ELR (cell line): ENCODE measurements at regions not wholly inside any gene's neighbourhood (a gene's known extent, or its start where the extent isn't known, plus 50 kb on each side); places are given as distances from the start of the nearest gene placed in this dataset.

Experiments used
- DNase-seq: peaks from one replicate; pipeline ENCODE4 v3.0.0-alpha.2; 2015; ENCODE audit warnings: low read depth

DNA sequence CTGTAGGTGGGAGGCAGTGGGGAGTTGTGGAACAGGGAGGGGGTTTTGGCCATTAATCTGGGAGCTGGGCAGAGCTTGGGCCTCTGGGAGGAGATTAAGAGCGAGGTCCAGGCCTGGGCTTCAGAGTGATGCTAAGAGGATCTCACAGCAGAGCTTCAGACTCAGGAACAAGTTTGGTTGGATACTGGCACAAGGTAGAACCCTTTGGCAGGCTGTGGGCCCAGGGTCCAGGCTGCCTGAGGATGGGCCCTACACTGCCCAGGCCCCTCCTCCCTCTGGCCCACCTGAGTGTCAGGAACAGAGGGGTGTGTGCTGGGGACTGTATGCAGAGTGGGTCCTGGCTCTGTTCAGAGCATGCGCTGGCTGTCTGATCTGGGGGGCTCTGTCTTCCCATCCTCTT, 334.9 kb downstream of the CYP26B1 start:
- no peak for DNase-seq

- DNase-seq = no peak
Observed at GRCh38 chr2:71811726-71812125, 335.9 kb downstream of the CYP26B1 start.

- no peak for DNase-seq
Observed at GRCh38 chr2:71811157-71811556, 336.5 kb downstream of the CYP26B1 start.

GRCh38 chr2:71807581-71808451, 339.8 kb downstream of the CYP26B1 start:
- no peak for DNase-seq

DNA sequence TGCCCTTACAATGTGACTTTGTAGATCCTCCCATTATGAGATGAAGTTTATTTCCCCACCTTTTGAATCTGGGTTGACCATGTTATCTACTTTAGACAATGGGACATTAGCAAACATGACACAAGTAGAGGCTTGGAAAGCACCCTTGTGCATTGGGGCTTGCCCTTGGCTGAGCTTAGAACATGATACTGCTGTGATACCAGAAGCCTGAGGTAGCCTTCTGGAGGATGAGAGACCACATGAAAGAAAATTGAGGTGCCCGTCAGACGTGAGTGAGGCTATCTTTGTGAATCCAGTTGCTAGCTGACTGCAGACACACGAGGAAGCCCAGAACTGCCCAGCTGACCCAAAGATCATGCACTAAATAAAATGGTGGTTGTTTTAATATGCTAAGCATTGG, 341.2 kb downstream of the CYP26B1 start:
- DNase-seq = no peak

- DNase-seq = no peak
Observed at GRCh38 chr2:71804281-71804751, 343.3 kb downstream of the CYP26B1 start.

- no peak for DNase-seq
Observed at GRCh38 chr2:71803398-71803797, 344.3 kb downstream of the CYP26B1 start.

GRCh38 chr2:71802556-71802955, 345.1 kb downstream of the CYP26B1 start:
- DNase-seq = no peak

GRCh38 chr2:71801969-71802368, 345.7 kb downstream of the CYP26B1 start:
- peak; percentile 57 for DNase-seq

DNA sequence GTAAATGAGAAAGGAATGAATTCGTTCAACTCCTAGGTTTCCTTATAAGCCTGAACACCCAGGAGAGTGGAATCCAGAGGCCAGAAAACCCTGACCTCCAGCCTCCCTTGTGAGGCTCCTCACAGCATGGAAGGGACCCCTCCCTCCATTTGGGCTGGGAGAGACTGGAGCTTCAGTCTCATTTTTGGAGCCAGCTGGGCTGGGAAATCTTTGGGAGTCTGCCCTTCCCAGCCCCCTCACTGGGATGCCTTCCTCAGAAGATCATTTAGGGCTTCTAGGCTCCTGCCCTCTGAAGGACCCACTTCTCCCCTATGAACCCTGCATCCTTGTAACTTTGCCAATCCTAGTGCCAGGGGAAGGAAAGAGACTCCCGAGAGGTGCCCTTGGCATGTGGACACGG, 346.1 kb downstream of the CYP26B1 start:
- DNase-seq = no peak

DNA sequence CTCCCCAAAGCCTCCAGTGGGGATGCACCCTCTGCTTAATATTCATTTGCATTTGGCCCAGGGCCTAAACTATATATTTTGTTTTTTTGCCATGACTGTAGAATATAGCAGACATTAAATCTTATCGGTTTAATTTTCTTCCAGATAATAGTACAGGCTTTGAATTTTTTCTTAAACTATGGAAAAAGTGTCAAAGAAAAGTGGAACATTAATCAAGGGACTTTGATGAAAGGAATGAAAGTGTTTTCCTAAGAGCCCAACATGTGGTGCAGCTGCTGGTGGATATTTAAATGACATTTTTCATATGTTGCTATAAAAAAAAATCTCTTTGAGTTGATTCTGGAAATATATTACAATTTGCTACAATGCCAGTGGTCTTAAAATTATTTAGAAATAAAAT, 346.8 kb downstream of the CYP26B1 start:
- DNase-seq = no peak

DNA sequence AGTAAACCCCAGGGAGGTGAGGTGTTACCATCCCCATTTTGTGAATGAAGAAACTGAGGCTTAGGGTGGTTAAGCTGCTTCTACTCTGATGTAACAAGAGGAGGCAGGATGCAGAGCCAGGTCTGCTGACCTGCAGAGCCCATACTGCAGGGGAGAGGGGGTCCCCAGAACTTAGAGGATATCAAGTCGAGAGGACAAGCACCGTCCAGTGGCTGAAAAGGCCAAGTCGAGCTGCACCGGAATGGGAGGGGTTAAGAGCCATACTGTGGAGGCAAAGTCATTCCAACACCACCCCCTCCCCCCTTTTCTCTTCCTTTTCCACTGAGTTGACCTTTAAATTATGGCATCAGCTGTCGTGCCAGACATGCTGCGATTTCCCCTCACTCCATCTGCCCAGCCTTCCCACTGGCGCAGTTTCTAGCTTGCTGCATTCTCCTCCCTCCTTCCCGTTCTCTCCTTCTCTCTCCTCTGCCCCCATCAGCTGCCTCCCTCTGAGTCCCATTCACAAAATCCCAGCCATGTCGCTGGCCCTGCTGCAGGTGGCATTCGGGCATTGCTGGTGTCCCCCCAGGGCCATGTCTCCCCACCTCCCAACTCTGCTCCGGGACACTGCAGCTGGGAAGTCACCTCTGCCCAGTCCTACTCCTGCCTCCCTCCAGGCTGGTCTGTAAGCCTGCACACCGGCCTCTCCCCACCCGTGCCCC, 346.9 kb downstream of the DYSF start:
- DNase-seq = no peak

- DNase-seq = no peak
Observed at GRCh38 chr2:71799013-71799575, 345.7 kb downstream of the DYSF start.

GRCh38 chr2:71798266-71799012, 345.1 kb downstream of the DYSF start:
- DNase-seq = peak; percentile 61

DNA sequence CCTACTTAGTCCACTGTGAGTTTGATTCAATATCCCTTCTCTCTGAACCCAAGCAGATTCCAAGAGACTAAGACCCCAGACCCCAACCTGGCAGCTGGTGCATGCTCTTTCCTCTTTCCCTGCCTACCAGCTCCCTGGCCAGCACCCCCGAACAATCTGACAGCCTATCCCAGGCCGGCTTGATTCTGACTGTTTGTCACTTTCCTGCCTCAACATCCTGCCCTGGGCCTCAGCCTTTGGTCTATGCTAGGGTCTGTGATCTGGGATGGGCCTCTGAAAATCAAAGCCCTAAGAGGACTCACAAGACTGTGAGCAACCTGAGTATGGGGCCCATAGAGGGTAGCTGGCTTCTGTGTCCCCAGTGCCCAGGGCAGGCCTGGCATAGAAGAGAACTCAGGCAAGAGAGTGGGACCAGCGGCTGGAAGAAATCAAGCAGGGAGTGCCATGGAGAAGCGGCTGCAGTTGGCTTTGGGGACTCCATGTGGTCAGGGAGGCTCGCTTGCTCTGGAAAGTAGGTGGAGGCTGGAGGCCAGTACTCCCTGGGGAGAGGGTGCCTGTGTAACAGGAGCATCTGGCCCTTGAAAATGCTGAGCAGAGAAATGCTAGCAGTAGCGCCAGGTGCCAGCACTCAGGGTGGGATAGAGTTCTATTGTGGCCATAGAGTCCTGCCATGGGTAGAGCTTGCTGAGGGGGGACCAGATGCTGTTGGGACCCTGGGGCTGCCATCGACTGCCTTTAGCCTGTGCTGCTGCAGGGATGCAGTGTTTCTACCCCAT, 343.9 kb downstream of the DYSF start:
- DNase-seq = no peak

DNA sequence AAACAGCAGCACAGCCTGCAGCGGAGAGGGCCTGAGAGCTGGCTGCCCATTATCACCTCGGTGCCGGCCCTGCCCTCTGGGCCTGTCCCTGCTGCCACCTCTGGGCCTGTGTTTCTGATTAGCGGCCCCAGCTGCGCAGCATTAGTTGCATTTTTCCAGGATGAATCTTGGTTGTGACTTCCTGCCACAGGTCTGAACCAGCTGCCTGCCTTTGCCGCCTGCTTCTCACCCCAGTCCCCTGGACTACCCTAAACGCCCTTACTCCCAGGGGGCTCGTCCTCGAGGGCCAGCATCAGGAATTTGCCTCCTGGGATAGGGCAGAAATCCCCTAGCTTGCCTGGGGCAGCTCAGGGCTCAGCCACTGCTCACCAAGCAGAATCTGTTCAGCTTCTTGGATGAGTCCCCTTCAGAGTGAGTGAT, 342.8 kb downstream of the DYSF start:
- peak; percentile 71 for DNase-seq

GRCh38 chr2:71795486-71795885, 342.1 kb downstream of the DYSF start:
- no peak for DNase-seq

GRCh38 chr2:71794611-71795010, 341.2 kb downstream of the DYSF start:
- DNase-seq = no peak

DNA sequence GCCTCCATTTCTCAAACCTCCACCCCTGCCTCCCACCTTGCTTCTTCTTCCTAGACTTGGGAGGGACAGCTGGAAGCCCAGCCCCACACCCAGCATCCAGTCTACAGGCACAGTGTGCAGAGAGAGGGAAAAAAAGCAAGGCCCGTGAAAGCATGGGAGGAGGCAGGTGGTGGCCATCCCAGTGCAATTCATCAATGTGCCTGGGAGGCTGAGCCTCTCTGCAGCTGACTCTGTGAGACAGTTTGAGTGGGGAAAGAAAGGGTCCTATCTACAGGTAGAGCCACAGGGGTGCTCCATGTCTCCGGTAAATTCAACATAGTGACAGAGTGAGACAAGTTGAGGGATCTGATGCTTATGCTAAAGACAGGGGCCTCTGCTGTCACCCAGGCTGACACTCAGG, 340.6 kb downstream of the DYSF start:
- DNase-seq = no peak

DNA sequence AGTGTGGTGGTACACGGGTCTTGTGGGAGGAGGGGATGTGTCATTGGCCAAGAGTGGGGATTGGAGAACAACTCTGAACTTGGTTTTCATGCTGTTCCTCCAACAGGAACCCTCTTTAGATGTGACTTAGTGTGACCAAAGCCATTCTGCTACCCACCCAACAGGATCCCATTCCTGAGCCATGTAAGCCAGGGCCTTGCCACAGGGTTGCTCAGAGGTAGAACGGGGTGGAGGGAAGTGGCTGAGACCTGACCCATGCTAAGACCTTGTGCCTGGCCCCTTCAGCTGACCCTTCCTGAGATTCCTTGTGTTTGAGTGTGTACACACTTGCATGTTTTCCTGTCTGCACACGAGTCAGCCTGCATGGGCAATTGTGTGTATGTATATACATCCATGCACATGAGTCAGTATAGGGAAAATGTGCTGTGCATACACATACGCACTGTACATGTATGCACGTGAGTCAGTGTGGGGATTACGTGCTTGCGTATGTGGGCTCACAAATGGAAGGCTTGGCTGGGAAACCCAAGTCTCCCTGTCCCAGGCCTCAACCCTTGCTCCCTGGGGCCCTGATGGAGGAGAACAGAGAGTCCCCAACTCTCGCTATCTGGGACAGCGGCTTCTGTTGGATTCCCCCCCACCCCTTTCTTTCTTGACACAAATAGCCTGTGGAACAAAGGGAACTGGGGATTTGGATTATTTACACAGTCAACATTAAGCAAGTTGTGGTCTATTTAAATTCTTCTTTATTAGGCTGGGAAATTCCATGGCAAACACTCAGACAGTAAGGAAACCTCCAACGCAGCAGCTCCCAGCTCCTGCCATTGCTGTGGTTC, 339.8 kb downstream of the DYSF start:
- DNase-seq = peak; percentile 53
